NCI-H1694 (cell line): ENCODE measurements at regions not wholly inside any gene's neighbourhood (a gene's known extent, or its start where the extent isn't known, plus 50 kb on each side); places are given as distances from the start of the nearest gene placed in this dataset.

Experiments used
- DNase-seq: peaks from one replicate; lab custom pipeline; 2025; lab: John Stamatoyannopoulos, UW

- no peak for DNase-seq
These were observed 52.1 kb upstream of the STOX2 start for GRCh38 chr4:183852910-183853547.

GRCh38 chr4:183853548-183853940, 51.6 kb upstream of the STOX2 start:
- DNase-seq: no peak
